ENCODE measurements at regions not wholly inside any gene's neighbourhood (a gene's known extent, or its start where the extent isn't known, plus 50 kb on each side); places are given as distances from the start of the nearest gene placed in this dataset.
A peak's percentile ranks its signal among the peaks of the same experiment; 100 is the strongest.

DNA sequence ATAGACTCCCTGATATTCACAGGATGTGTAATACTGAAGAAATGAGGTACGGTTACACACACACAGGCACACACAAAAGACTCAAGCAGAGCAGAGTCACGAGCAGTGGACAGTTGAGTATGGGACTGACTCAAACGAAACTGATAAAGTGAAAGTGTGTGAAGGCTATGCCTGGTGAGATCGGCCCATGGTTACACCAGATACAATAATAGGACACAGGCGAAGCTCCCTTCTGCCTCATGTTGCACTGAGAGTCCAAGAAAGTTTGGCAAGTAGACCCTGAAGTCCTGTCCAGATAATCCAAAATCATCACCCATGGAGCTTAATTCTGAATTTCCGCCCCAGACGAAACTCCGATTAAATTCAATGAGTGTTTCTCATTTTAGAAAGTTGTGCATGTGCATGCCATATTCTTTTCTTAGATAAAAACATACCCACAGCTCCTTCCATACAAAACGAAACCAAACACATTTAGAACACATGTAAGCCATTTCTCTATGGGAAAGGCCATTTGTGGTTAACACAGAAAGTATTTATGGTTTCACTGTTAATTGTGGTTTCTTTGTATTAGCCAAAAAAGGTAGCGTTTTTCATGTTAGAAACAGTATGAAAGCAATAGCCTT lies 567.6 kb downstream of the PLCL1 start:
- Histone ChIP-seq H4K20me1 (ENCODE audit: insufficient read depth) (no peaks in the 10 kb centered on the region), H3K9me2 (ENCODE audit: insufficient read depth) (no peaks in the 10 kb centered on the region), H3K9me3 (ENCODE audit: low read depth) (no peaks in the 10 kb centered on the region), H3K4me3 (peak overlapping the region; percentile 79), H3K36me3 (ENCODE audit: low read depth) (no peaks in the 10 kb centered on the region), H3K79me2 (ENCODE audit: insufficient read depth) (no peaks in the 10 kb centered on the region), H3K4me1 (ENCODE audit: insufficient read depth) (peaks cover 8% of the 10 kb centered on the region; the same call in 1 of the 2 replicates), H3K4me2 (ENCODE audit: unreplicated experiment) (peak overlapping the region; percentile 96), H3K27ac (peak overlapping the region; percentile 47), H3F3A (ENCODE audit: insufficient read depth) (no peaks in the 10 kb centered on the region), H2AFZ (peak overlapping the region; percentile 92), H3K9ac (peak overlapping the region; percentile 74), H3K27me3 (replicated peaks; ENCODE audit: insufficient read depth) (no peaks in the 10 kb centered on the region)
- WGBS, 2 experiments (ENCODE audit: low coverage in 1 of 2, low lambda C conversion rate in 2 of 2, missing lambda C conversion rate in 2 of 2): 7 to 8% methylated on average over 10 of the region's 10 CpGs
- TF ChIP-seq EZH2phosphoT487 (IDR thresholded peaks at IDR 0.05; ENCODE audit: insufficient read depth, low read depth) (no peak), EZH2 (IDR thresholded peaks at IDR 0.05; ENCODE audit: insufficient read depth, poor library complexity, severe bottlenecking) (no peak)
- in situ Hi-C loops (cut with MboI): no loop called here
- peak; percentile 79 for DNase-seq

DNA sequence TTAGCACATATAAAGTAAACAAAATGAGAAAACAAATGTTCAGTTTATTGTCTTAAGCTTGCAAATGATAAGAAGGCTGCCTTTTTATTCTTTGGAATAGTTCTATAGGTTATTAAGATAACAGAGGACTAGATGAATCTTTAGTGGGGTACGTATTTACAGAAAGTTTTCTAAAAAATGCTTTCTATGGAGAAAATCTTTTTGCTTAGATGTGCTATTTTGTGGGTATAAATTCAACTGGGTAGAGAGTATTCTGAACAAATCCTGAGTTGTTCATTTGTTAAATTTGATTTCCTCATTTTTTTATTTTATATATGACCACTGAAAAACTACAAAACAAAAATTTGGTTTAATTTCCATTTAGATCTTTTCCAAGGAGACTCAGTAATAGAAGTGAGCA lies 566.9 kb downstream of the PLCL1 start:
- TF ChIP-seq EZH2phosphoT487 (IDR thresholded peaks at IDR 0.05; ENCODE audit: insufficient read depth, low read depth) (no peak), EZH2 (IDR thresholded peaks at IDR 0.05; ENCODE audit: insufficient read depth, poor library complexity, severe bottlenecking) (no peak)
- H3K9me2 ChIP-seq (ENCODE audit: insufficient read depth): no peaks in the 10 kb centered on the region
- no peak for DNase-seq
- H3K4me2 ChIP-seq (ENCODE audit: unreplicated experiment): peak overlapping the region; percentile 96
- no peaks in the 10 kb centered on the region for H3F3A ChIP-seq (ENCODE audit: insufficient read depth)
- H3K4me1 ChIP-seq (ENCODE audit: insufficient read depth): peaks cover 8% of the 10 kb centered on the region; the same call in 1 of the 2 replicates
- WGBS, 2 experiments (ENCODE audit: low coverage in 1 of 2, low lambda C conversion rate in 2 of 2, missing lambda C conversion rate in 2 of 2): 94 to 97% methylated on average over 1 of the region's 1 CpG
- no peaks in the 10 kb centered on the region for H3K27me3 ChIP-seq (replicated peaks; ENCODE audit: insufficient read depth)
- no peaks in the 10 kb centered on the region for H4K20me1 ChIP-seq (ENCODE audit: insufficient read depth)
- H3K27ac ChIP-seq: no peak overlapping the region; the same call in 1 of the 2 replicates
- H3K79me2 ChIP-seq (ENCODE audit: insufficient read depth): no peaks in the 10 kb centered on the region
- peak overlapping the region; percentile 79 for H3K4me3 ChIP-seq
- peak overlapping the region; percentile 92 for H2AFZ ChIP-seq
- H3K9me3 ChIP-seq (ENCODE audit: low read depth): no peaks in the 10 kb centered on the region
- H3K36me3 ChIP-seq (ENCODE audit: low read depth): no peaks in the 10 kb centered on the region
- in situ Hi-C loops (cut with MboI): no loop called here
- H3K9ac ChIP-seq: peak overlapping the region; percentile 74

DNA sequence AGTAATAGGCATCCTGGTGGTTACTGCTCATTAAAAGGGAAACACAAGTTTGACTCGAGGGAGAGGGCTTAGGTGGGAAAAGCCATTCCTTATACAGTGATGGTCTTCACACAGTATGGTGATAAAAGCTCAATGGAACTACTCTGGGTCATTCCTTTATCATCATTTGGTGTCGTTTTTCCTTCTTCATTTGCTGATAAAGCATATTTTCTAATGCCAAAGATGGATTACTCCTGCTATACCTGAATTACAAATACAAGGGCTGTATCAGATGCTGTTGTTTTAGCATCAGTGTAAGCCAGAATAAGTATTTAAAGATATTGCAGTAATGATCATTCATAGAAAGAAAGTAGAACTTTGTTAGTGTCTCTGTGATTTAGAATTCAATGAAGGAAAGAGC lies 563.7 kb downstream of the PLCL1 start:
- Histone ChIP-seq H3K9me2 (ENCODE audit: insufficient read depth) (no peaks in the 10 kb centered on the region), H3K9me3 (ENCODE audit: low read depth) (no peaks in the 10 kb centered on the region), H3K79me2 (ENCODE audit: insufficient read depth) (no peaks in the 10 kb centered on the region), H3K27me3 (replicated peaks; ENCODE audit: insufficient read depth) (no peaks in the 10 kb centered on the region), H3K4me3 (no peak overlapping the region), H3K27ac (no peak overlapping the region), H2AFZ (no peak overlapping the region), H3K4me2 (ENCODE audit: unreplicated experiment) (no peak overlapping the region), H3F3A (ENCODE audit: insufficient read depth) (no peaks in the 10 kb centered on the region), H3K36me3 (ENCODE audit: low read depth) (no peaks in the 10 kb centered on the region), H4K20me1 (ENCODE audit: insufficient read depth) (no peaks in the 10 kb centered on the region), H3K4me1 (ENCODE audit: insufficient read depth) (peaks cover 8% of the 10 kb centered on the region; the same call in 1 of the 2 replicates), H3K9ac (no peak overlapping the region)
- WGBS, 2 experiments (ENCODE audit: low coverage in 1 of 2, low lambda C conversion rate in 2 of 2, missing lambda C conversion rate in 2 of 2): 58 to 60% methylated on average over 2 of the region's 2 CpGs
- TF ChIP-seq EZH2 (IDR thresholded peaks at IDR 0.05; ENCODE audit: insufficient read depth, poor library complexity, severe bottlenecking) (no peak), EZH2phosphoT487 (IDR thresholded peaks at IDR 0.05; ENCODE audit: insufficient read depth, low read depth) (no peak)
- in situ Hi-C loops (cut with MboI): no loop called here
- DNase-seq: no peak

DNA sequence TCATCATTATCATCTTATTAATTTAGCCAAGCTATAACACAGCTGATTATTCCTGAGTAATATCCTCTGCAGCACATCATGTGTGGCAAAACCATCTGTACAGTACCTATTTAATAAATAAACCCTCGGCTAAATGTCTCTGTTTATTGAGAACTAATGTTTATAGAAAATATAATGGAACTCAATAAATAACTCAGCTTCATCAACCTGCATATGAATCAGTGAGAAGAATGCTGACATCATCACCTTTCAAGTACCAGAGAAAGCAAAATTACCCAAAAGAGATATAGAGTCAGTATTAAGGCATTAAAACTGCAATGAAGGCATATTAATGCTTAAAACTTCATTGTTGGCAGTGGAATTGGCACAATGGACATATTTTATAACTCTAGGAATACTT lies 558.3 kb downstream of the PLCL1 start:
- no peak for DNase-seq
- WGBS, 2 experiments (ENCODE audit: low coverage in 1 of 2, low lambda C conversion rate in 2 of 2, missing lambda C conversion rate in 2 of 2): 89 to 92% methylated on average over 1 of the region's 1 CpG
- Histone ChIP-seq H4K20me1 (ENCODE audit: insufficient read depth) (no peaks in the 10 kb centered on the region), H3K9me2 (ENCODE audit: insufficient read depth) (no peaks in the 10 kb centered on the region), H3K79me2 (ENCODE audit: insufficient read depth) (no peaks in the 10 kb centered on the region), H3K36me3 (ENCODE audit: low read depth) (no peaks in the 10 kb centered on the region), H3K4me2 (ENCODE audit: unreplicated experiment) (no peak overlapping the region), H3K9me3 (ENCODE audit: low read depth) (no peaks in the 10 kb centered on the region), H3K9ac (no peak overlapping the region), H3K4me3 (no peak overlapping the region), H3K27ac (no peak overlapping the region), H3K27me3 (replicated peaks; ENCODE audit: insufficient read depth) (no peaks in the 10 kb centered on the region), H3K4me1 (ENCODE audit: insufficient read depth) (no peaks in the 10 kb centered on the region), H2AFZ (no peak overlapping the region), H3F3A (ENCODE audit: insufficient read depth) (no peaks in the 10 kb centered on the region)
- in situ Hi-C loops (cut with MboI): no loop called here
- TF ChIP-seq EZH2phosphoT487 (IDR thresholded peaks at IDR 0.05; ENCODE audit: insufficient read depth, low read depth) (no peak), EZH2 (IDR thresholded peaks at IDR 0.05; ENCODE audit: insufficient read depth, poor library complexity, severe bottlenecking) (no peak)
